ENCODE measurements at regions not wholly inside any gene's neighbourhood (a gene's known extent, or its start where the extent isn't known, plus 50 kb on each side); places are given as distances from the start of the nearest gene placed in this dataset.

GRCh38 chr15:37339856-37340255, 239.5 kb upstream of the MEIS2 start:
- H3K4me1 ChIP-seq (ENCODE audit: control insufficient read depth, insufficient read depth, low read length) = no peaks in the 10 kb centered on the region
- H3K27me3 ChIP-seq (ENCODE audit: control insufficient read depth, insufficient read depth, low read length) = no peaks in the 10 kb centered on the region
- H3K9me3 ChIP-seq (ENCODE audit: control insufficient read depth, insufficient read depth, low read length) = no peaks in the 10 kb centered on the region
- no peaks in the 10 kb centered on the region for H3K36me3 ChIP-seq (ENCODE audit: control insufficient read depth, insufficient read depth, low read length)
- H3K27ac ChIP-seq (ENCODE audit: low read depth, low read length) = no peak overlapping the region
- H3K4me3 ChIP-seq (ENCODE audit: low read depth, low read length) = no peak overlapping the region
- 66% methylated on average over 2 of the region's 3 CpGs for WGBS (ENCODE audit: insufficient coverage)
- DNase-seq (ENCODE audit: low read depth in 4 of 6, low spot score in 6 of 6) = peak in 1 of 6 donors; percentile 78

- peak in 1 of 6 donors; percentile 67 for DNase-seq (ENCODE audit: low read depth in 4 of 6, low spot score in 6 of 6)
- Histone ChIP-seq H3K36me3 (ENCODE audit: control insufficient read depth, insufficient read depth, low read length) (no peaks in the 10 kb centered on the region), H3K27me3 (ENCODE audit: control insufficient read depth, insufficient read depth, low read length) (no peaks in the 10 kb centered on the region), H3K9me3 (ENCODE audit: control insufficient read depth, insufficient read depth, low read length) (no peaks in the 10 kb centered on the region), H3K27ac (ENCODE audit: low read depth, low read length) (no peak overlapping the region), H3K4me1 (ENCODE audit: control insufficient read depth, insufficient read depth, low read length) (no peaks in the 10 kb centered on the region), H3K4me3 (ENCODE audit: low read depth, low read length) (no peak overlapping the region)
- WGBS (ENCODE audit: insufficient coverage) = 71% methylated on average over 1 of the region's 2 CpGs
Observed at GRCh38 chr15:37340438-37340837, 240.1 kb upstream of the MEIS2 start.

- H3K36me3 ChIP-seq (ENCODE audit: control insufficient read depth, insufficient read depth, low read length) = no peaks in the 10 kb centered on the region
- DNase-seq (ENCODE audit: low read depth in 4 of 6, low spot score in 6 of 6) = no peak
- H3K4me1 ChIP-seq (ENCODE audit: control insufficient read depth, insufficient read depth, low read length) = no peaks in the 10 kb centered on the region
- no peaks in the 10 kb centered on the region for H3K27me3 ChIP-seq (ENCODE audit: control insufficient read depth, insufficient read depth, low read length)
- no peaks in the 10 kb centered on the region for H3K9me3 ChIP-seq (ENCODE audit: control insufficient read depth, insufficient read depth, low read length)
- WGBS (ENCODE audit: insufficient coverage) = 90% methylated on average over 3 of the region's 8 CpGs
- no peak overlapping the region for H3K4me3 ChIP-seq (ENCODE audit: low read depth, low read length)
- no peak overlapping the region for H3K27ac ChIP-seq (ENCODE audit: low read depth, low read length)
Observed at GRCh38 chr15:37359101-37359892, 258.9 kb upstream of the MEIS2 start.

DNA sequence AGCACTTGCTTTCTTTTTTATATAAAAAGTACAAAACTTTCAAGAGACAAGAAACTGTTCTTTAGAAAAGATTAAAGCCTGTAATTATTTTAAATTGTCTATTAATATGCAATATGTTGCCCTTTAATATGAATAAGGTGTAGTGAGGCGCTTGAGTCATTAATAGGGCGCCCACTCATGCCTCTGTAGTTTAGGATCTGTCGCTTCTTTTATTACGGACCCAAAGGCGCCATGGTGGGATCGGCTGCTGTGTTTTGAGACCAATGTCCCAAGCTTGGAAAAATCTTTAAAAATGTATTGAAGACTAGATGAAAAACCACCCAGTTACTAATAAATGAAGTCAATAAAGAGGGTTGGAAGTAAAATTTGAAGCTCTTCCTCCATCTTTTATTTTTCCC, 259.5 kb upstream of the MEIS2 start:
- WGBS (ENCODE audit: insufficient coverage) = no CpG with 5 or more reads among the region's 6 CpGs
- Histone ChIP-seq H3K27ac (ENCODE audit: low read depth, low read length) (no peak overlapping the region), H3K9me3 (ENCODE audit: control insufficient read depth, insufficient read depth, low read length) (no peaks in the 10 kb centered on the region), H3K4me3 (ENCODE audit: low read depth, low read length) (no peak overlapping the region), H3K4me1 (ENCODE audit: control insufficient read depth, insufficient read depth, low read length) (no peaks in the 10 kb centered on the region), H3K27me3 (ENCODE audit: control insufficient read depth, insufficient read depth, low read length) (no peaks in the 10 kb centered on the region), H3K36me3 (ENCODE audit: control insufficient read depth, insufficient read depth, low read length) (no peaks in the 10 kb centered on the region)
- no peak for DNase-seq (ENCODE audit: low read depth in 4 of 6, low spot score in 6 of 6)

- no peaks in the 10 kb centered on the region for H3K4me1 ChIP-seq (ENCODE audit: control insufficient read depth, insufficient read depth, low read length)
- H3K4me3 ChIP-seq (ENCODE audit: low read depth, low read length) = no peak overlapping the region
- no peaks in the 10 kb centered on the region for H3K9me3 ChIP-seq (ENCODE audit: control insufficient read depth, insufficient read depth, low read length)
- H3K36me3 ChIP-seq (ENCODE audit: control insufficient read depth, insufficient read depth, low read length) = no peaks in the 10 kb centered on the region
- WGBS (ENCODE audit: insufficient coverage) = no CpG with 5 or more reads among the region's 1 CpG
- no peaks in the 10 kb centered on the region for H3K27me3 ChIP-seq (ENCODE audit: control insufficient read depth, insufficient read depth, low read length)
- DNase-seq (ENCODE audit: low read depth in 4 of 6, low spot score in 6 of 6) = no peak
- H3K27ac ChIP-seq (ENCODE audit: low read depth, low read length) = no peak overlapping the region
Observed at GRCh38 chr15:37360724-37361123, 260.4 kb upstream of the MEIS2 start.

GRCh38 chr15:37361621-37362020, 261.3 kb upstream of the MEIS2 start:
- H3K4me3 ChIP-seq (ENCODE audit: low read depth, low read length) = no peak overlapping the region
- H3K4me1 ChIP-seq (ENCODE audit: control insufficient read depth, insufficient read depth, low read length) = no peaks in the 10 kb centered on the region
- H3K27ac ChIP-seq (ENCODE audit: low read depth, low read length) = no peak overlapping the region
- no peaks in the 10 kb centered on the region for H3K36me3 ChIP-seq (ENCODE audit: control insufficient read depth, insufficient read depth, low read length)
- peak in 3 of 6 donors; percentile 14 to 82 (median 26) for DNase-seq (ENCODE audit: low read depth in 4 of 6, low spot score in 6 of 6)
- H3K9me3 ChIP-seq (ENCODE audit: control insufficient read depth, insufficient read depth, low read length) = no peaks in the 10 kb centered on the region
- no CpG with 5 or more reads among the region's 4 CpGs for WGBS (ENCODE audit: insufficient coverage)
- H3K27me3 ChIP-seq (ENCODE audit: control insufficient read depth, insufficient read depth, low read length) = no peaks in the 10 kb centered on the region

- Histone ChIP-seq H3K36me3 (ENCODE audit: control insufficient read depth, insufficient read depth, low read length) (no peaks in the 10 kb centered on the region), H3K27me3 (ENCODE audit: control insufficient read depth, insufficient read depth, low read length) (no peaks in the 10 kb centered on the region), H3K27ac (ENCODE audit: low read depth, low read length) (no peak overlapping the region), H3K4me3 (ENCODE audit: low read depth, low read length) (no peak overlapping the region), H3K9me3 (ENCODE audit: control insufficient read depth, insufficient read depth, low read length) (no peaks in the 10 kb centered on the region), H3K4me1 (ENCODE audit: control insufficient read depth, insufficient read depth, low read length) (no peaks in the 10 kb centered on the region)
- no CpG with 5 or more reads among the region's 3 CpGs for WGBS (ENCODE audit: insufficient coverage)
- no peak for DNase-seq (ENCODE audit: low read depth in 4 of 6, low spot score in 6 of 6)
Observed at GRCh38 chr15:37362414-37362813, 262.1 kb upstream of the MEIS2 start.

DNA sequence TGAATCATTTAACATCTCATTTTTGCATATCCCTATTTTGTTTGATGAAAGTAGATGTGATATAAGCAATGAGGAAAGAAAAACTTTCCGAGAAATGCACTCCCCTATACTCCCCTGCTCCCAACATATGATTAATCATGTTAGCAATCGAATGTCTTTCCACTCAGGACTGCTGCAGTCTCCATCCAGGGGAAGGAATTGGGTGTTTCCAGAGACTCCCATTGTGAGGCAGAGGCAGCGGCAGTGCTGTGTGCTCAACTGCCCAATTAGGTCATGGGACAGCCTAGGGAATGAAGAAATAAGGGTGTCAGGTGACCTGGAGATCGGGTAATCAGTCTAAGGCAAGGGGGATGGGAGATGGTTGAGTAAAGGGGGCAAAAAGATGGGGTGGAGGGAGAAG, 268.6 kb upstream of the MEIS2 start:
- no peak overlapping the region for H3K4me3 ChIP-seq (ENCODE audit: low read depth, low read length)
- H3K36me3 ChIP-seq (ENCODE audit: control insufficient read depth, insufficient read depth, low read length) = no peaks in the 10 kb centered on the region
- 73% methylated on average over 2 of the region's 4 CpGs for WGBS (ENCODE audit: insufficient coverage)
- no peaks in the 10 kb centered on the region for H3K27me3 ChIP-seq (ENCODE audit: control insufficient read depth, insufficient read depth, low read length)
- H3K4me1 ChIP-seq (ENCODE audit: control insufficient read depth, insufficient read depth, low read length) = no peaks in the 10 kb centered on the region
- no peak for DNase-seq (ENCODE audit: low read depth in 4 of 6, low spot score in 6 of 6)
- H3K27ac ChIP-seq (ENCODE audit: low read depth, low read length) = no peak overlapping the region
- H3K9me3 ChIP-seq (ENCODE audit: control insufficient read depth, insufficient read depth, low read length) = no peaks in the 10 kb centered on the region

- WGBS (ENCODE audit: insufficient coverage) = 67% methylated on average over 1 of the region's 2 CpGs
- H3K9me3 ChIP-seq (ENCODE audit: control insufficient read depth, insufficient read depth, low read length) = no peaks in the 10 kb centered on the region
Observed at GRCh38 chr15:37370941-37371340, 270.6 kb upstream of the MEIS2 start.

DNA sequence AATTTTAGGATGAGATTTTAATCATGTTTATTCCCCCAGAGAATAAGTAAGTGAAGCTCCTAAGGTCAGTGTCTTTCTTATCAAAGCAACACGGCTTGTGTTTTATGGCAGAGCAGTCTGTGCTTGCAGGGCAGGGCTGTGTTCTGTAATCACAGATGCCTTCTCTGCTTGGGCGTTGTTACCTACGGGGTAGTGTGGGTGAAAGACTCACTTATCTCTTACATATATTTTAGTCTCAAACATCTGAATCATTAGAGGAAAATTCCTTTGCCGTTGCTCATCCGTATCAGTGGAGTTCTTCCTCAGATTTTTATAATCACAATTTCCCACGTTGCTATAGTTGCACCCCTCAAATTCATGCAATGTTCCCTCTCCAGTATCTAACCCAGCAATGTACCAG, 271.7 kb upstream of the MEIS2 start:
- 96% methylated on average over 3 of the region's 6 CpGs for whole genome bisulfite sequencing (ENCODE audit: insufficient coverage)
- no peaks in the 10 kb centered on the region for H3K9me3 ChIP-seq (ENCODE audit: control insufficient read depth, insufficient read depth, low read length)
- no peaks in the 10 kb centered on the region for H3K27me3 ChIP-seq (ENCODE audit: control insufficient read depth, insufficient read depth, low read length)
- no peak overlapping the region for H3K27ac ChIP-seq (ENCODE audit: low read depth, low read length)
- no peak overlapping the region for H3K4me3 ChIP-seq (ENCODE audit: low read depth, low read length)
- H3K4me1 ChIP-seq (ENCODE audit: control insufficient read depth, insufficient read depth, low read length) = no peaks in the 10 kb centered on the region
- H3K36me3 ChIP-seq (ENCODE audit: control insufficient read depth, insufficient read depth, low read length) = no peaks in the 10 kb centered on the region
- no peak for DNase-seq (ENCODE audit: low read depth in 4 of 6, low spot score in 6 of 6)

More at GRCh38 chr15:37370941-37371340, 270.6 kb upstream of the MEIS2 start:
- Histone ChIP-seq H3K4me1 (ENCODE audit: control insufficient read depth, insufficient read depth, low read length) (no peaks in the 10 kb centered on the region), H3K36me3 (ENCODE audit: control insufficient read depth, insufficient read depth, low read length) (no peaks in the 10 kb centered on the region), H3K4me3 (ENCODE audit: low read depth, low read length) (no peak overlapping the region), H3K27me3 (ENCODE audit: control insufficient read depth, insufficient read depth, low read length) (no peaks in the 10 kb centered on the region), H3K27ac (ENCODE audit: low read depth, low read length) (no peak overlapping the region)
- DNase-seq (ENCODE audit: low read depth in 4 of 6, low spot score in 6 of 6) = no peak
